Hypothalamus (tissue), 51 donors: ENCODE measurements at regions not wholly inside any gene's neighbourhood (a gene's known extent, or its start where the extent isn't known, plus 50 kb on each side); places are given as distances from the start of the nearest gene placed in this dataset.
A peak's percentile ranks its signal among the peaks of the same experiment; 100 is the strongest.
"Not testable (repeated sequence)": the region's sequence is repeated elsewhere in the genome, so short reads cannot be mapped to it uniquely, and the experiment has no call there.

ENCODE experiments used
- DNase-seq, 51 donors: peaks; one replicate each; lab custom pipeline; 2025; lab: John Stamatoyannopoulos, UW

GRCh38 chr16:85233516-85233915 is 121.2 kb upstream of the CIBAR2 start:
- DNase-seq: no peak

- DNase-seq: peak in 3 of 51 donors; percentile 6 to 24 (median 7)
These were observed 122.3 kb upstream of the CIBAR2 start for GRCh38 chr16:85234310-85235204.

- DNase-seq: no peak
These were observed 123.9 kb upstream of the CIBAR2 start for GRCh38 chr16:85235991-85236817.

DNA sequence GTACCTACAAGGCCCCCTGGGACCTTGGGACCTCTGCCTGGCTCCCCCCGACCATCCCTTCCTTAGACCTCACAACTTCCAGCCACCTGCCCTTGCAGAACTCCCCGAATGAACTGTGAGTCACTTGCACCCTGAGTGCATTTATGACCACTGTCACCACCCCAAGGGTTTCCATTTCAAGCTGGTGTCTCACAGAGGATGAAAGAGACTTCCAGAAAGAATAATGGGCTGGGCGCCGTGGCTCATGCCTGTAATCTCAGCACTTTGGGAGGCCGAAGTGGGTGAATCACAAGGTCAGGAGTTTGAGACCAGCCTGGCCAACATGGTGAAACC is 124.5 kb upstream of the CIBAR2 start:
- DNase-seq: no peak

- DNase-seq: no peak
These were observed 125.5 kb upstream of the CIBAR2 start for GRCh38 chr16:85237817-85238216.

GRCh38 chr16:85238233-85238647 is 126.0 kb upstream of the CIBAR2 start:
- DNase-seq: peak in 33 of 51 donors; percentile 6 to 72 (median 47)

DNA sequence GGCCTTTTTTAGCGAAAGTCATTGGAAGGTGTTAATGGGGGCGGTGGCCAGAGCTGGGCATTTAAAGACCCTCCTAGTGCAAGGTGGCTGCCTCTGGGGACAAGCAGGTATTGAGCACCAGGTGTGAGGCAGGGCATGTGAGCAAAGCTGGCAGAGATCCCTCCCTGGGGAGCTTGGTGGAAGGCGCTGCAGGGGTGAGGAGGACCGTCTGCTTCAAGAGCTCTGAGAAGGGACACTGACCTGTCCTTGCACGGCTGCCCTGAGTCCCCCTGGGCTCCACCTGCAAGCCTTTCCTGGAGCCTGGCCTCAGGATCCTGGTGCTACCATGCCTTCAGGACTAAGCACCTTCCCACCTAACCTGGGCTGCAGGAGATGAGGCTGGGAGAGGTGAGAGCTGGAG is 127.0 kb upstream of the CIBAR2 start:
- no peak for DNase-seq

GRCh38 chr16:85239871-85240270 is 127.6 kb upstream of the CIBAR2 start:
- no peak for DNase-seq

- DNase-seq: no peak
These were observed 129.0 kb upstream of the CIBAR2 start for GRCh38 chr16:85240982-85241924.

GRCh38 chr16:85242140-85242539 is 129.9 kb upstream of the CIBAR2 start:
- no peak for DNase-seq

DNA sequence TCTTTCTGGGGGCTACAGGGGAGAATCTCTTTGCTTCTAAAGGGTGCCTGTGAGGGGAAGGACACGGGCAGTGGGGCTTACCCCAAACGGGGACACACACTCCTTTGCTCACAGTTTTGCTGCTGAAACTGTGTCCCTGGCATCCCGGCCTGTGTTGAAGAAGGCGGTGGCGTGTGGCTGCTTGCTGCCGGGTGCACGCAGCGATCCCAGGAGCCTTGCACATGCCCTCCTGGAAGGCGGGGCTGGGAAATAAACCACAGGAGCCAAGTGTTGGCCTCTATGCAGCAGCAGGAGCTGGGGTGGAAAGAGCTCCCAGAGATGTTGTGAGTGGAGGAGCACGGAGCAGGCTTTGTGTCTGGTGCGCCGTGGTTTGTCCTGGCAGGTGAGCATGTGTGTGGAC is 131.0 kb upstream of the CIBAR2 start:
- no peak for DNase-seq

- not testable (repeated sequence) for DNase-seq
These were observed 132.2 kb upstream of the CIBAR2 start for GRCh38 chr16:85244452-85244851.

GRCh38 chr16:85245307-85246172 is 133.3 kb upstream of the CIBAR2 start:
- DNase-seq: peak in 33 of 51 donors; percentile 3 to 54 (median 27)

DNA sequence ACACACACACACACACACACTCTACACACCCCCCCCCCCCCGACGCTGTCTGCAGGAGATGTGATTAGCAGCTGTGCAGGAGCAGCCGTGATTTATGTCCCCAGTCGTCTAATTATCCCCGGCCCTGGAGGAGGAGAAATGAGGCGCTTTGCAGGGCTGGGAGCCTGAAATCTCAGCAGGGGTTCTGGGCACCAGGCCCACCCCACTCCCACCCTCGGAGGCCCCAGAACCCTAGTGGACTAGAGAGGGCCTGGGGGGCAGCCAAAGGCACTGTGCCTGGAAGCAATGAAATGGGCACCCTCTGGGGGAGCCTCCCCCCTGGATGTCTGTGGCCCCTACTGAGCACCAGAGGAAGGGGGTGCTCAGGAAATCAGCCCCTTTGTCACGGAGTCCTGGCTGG is 134.2 kb upstream of the CIBAR2 start:
- no peak for DNase-seq

DNA sequence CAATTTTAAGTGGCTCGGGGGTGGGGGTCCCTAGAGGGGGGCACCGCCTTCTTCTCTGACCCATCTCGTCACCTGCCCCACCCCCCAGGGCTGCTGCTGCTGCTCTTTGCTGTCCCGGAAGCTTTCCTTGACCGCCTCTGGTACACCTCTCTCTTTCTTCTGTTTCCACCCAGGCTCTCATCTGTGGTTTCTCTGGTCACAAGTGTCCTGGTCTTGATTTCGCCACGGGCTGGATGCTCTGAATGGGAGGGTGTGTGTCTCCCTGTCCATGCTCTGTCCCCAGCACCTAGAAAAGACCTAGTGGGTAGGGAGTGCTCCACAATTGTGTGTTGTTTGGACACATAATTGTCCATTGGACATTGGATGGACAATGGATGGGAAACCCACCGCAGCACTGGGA is 134.7 kb upstream of the CIBAR2 start:
- DNase-seq: no peak

DNA sequence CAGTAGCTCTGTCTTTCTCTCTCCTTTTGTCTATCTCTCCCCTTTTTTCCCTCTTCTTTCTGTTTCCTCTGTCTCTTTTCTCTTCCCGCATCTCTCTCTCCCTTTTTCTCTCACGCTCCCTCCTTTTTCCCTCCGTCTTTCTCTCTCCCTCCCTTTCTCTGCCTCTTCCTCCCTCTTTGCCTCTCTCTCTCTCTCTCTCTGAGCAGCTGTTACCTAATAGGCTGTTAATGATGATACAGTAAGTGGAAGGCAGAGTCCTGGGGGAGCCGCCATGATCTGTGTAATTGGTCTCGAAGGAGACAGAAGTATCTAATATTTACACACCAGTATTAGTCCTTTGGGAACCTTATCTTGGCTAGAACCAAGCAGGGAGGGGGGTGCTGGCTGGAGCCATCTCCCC is 136.1 kb upstream of the CIBAR2 start:
- DNase-seq: no peak

- DNase-seq: no peak
These were observed 136.6 kb upstream of the CIBAR2 start for GRCh38 chr16:85248857-85249256.

DNA sequence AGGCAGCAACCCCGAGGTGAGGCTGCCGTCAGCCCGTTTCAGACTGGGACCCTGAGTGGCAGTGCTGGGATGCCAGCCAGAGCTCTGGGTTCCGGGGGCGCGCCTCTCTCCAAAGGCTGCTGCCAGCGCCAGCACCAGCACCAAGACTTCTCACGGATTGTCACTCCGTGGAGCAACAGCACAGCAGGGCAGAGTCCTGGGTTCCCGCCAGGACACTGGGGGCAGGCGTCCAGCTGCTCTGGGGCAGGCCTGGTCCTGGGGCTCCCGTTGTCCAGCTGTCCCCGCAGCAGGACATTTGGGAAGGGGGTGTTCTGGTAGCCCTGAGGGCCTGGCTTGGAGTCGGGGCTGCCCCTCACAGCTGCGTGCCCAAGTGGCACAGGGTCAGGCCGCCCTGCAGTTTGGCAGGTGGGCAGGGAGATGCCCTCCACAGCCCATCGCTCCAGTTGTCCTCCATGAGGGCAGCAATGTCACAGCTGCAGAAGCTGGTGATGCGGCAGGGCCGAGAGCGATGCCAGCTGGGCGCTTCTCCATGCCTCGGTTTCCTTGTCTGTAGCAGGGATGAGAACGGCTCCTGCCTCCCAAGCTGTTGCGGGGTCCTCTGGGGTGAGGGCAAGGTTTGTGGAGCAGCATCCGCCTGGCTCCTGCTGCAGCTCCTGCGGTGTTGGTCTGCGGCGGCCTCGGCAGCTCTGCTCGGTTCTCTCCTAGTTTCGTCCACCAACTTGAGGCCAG is 137.3 kb upstream of the CIBAR2 start:
- DNase-seq: peak in 36 of 51 donors; percentile 17 to 75 (median 49)

- DNase-seq: peak in 32 of 51 donors; percentile 11 to 77 (median 50)
These were observed 137.8 kb upstream of the CIBAR2 start for GRCh38 chr16:85250147-85250463.
